D721Med (cell line): ENCODE measurements at regions not wholly inside any gene's neighbourhood (a gene's known extent, or its start where the extent isn't known, plus 50 kb on each side); places are given as distances from the start of the nearest gene placed in this dataset.

Experiments used
- DNase-seq: peaks from one replicate; pipeline ENCODE4 v3.0.0; 2011; ENCODE audit warnings: low spot score; ENCODE audit not compliant: insufficient read length
- FAIRE-seq: peaks from 2 replicates; lab custom pipeline; 2011; peaks lifted over from hg19 to GRCh38; lab: Jason Lieb, UNC
- TF ChIP-seq, protein P1 (sequence below): IDR thresholded peaks from 2 replicates; pipeline ENCODE4 v1.5.1; 2012; ENCODE audit warnings: mild to moderate bottlenecking, control low read depth; ENCODE audit not compliant: insufficient read depth; ENCODE audit errors: missing control alignments

DNA sequence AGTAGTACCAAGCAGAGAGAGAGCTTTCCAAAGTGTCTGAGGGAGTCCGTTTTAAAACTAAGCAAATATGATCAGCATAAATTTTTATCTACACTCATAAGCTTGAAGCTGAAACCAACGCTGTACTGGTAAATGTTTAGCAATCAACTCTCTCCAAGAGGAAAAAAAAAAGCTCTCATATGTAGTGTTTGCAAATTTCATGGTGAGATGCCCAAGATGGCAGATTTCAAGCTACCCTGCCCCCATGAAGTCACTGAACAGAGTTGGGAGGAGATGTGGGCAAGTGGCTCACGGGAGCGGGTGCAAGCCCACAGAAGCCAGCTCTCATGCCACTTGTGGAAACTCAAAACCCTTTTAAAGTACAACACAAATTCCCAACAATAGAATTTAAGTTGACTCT lies 475.8 kb downstream of the BCAT1 start:
- FAIRE-seq = no peak
- TF ChIP-seq, protein P1, sequence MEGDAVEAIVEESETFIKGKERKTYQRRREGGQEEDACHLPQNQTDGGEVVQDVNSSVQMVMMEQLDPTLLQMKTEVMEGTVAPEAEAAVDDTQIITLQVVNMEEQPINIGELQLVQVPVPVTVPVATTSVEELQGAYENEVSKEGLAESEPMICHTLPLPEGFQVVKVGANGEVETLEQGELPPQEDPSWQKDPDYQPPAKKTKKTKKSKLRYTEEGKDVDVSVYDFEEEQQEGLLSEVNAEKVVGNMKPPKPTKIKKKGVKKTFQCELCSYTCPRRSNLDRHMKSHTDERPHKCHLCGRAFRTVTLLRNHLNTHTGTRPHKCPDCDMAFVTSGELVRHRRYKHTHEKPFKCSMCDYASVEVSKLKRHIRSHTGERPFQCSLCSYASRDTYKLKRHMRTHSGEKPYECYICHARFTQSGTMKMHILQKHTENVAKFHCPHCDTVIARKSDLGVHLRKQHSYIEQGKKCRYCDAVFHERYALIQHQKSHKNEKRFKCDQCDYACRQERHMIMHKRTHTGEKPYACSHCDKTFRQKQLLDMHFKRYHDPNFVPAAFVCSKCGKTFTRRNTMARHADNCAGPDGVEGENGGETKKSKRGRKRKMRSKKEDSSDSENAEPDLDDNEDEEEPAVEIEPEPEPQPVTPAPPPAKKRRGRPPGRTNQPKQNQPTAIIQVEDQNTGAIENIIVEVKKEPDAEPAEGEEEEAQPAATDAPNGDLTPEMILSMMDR = no peak
- no peak for DNase-seq

DNA sequence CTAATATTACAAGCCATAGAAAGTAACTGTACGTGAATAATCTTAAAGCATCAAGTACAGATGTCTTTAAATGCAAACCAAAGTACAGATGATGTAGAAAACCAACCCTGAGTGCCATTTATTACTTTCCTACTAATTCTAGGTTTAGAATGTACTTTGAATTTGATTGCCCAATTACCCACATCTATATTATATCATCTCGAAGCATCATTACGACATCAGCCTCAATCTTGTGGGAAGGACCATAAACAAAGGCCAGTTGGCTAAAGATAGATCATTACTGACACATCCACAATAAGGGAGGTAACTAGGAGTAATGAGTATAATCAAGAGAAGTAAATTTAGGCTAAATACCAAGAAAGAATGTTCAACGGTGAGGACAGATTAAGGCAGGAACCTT lies 478.9 kb downstream of the BCAT1 start:
- FAIRE-seq (no peak), DNase-seq (no peak)
- TF ChIP-seq, protein P1 = no peak

DNA sequence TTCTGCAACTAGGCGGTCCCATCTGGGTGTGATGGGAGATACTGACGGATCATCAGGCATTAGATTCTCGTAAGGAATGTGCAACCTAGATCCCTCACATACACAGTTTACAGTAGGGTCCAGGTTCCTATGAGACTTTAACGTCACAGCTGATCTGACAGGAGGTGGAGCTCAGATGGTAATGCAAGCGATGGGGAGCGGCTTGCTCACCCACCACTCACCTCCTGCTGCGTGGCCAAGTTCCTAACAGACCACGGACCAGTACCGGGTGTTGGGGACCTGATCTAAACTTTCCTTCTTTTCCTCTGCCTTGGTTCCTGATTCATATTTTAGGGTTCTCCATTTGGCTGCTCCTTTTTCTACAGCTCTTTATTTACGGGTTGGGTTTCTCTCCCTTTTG lies 479.8 kb downstream of the BCAT1 start:
- FAIRE-seq (no peak), DNase-seq (no peak)
- TF ChIP-seq, protein P1 = no peak

GRCh38 chr12:24467226-24467625 lies 481.7 kb downstream of the BCAT1 start:
- TF ChIP-seq, protein P1 = no peak
- no peak for FAIRE-seq
- no peak for DNase-seq

- TF ChIP-seq, protein P1 = no peak
- DNase-seq (no peak), FAIRE-seq (no peak)
These were observed 485.5 kb downstream of the BCAT1 start for GRCh38 chr12:24463375-24463774.

- FAIRE-seq (no peak), DNase-seq (no peak)
- TF ChIP-seq, protein P1 = no peak
These were observed 486.0 kb downstream of the BCAT1 start for GRCh38 chr12:24462946-24463345.

DNA sequence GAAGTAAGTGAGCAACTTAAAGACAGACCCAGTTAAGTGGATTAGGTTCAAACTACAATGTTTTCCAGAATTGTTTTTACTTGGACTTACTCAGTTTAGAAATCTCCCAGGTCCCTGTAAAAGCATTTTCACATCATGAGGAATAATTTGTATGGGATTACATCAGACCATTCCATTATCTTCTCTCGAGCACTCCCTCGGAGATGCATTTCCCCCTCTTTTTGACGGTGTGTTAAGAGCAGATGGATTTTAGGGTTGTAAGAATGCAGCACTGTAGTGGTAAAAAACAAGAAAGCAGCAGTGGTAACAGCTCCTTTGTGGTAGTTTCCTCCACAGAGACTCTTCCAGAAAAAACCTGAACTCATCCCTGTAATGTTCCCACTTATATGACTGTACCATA lies 488.4 kb downstream of the BCAT1 start:
- TF ChIP-seq, protein P1 = no peak
- FAIRE-seq = no peak

More for the DNA sequence above, 488.4 kb downstream of the BCAT1 start:
- no peak for DNase-seq
